ENCODE measurements at regions not wholly inside any gene's neighbourhood (a gene's known extent, or its start where the extent isn't known, plus 50 kb on each side); places are given as distances from the start of the nearest gene placed in this dataset.

GRCh38 chr16:86027373-86028126, 128.6 kb downstream of the IRF8 start:
- no peak for TF ChIP-seq POLR2A (IDR thresholded peaks at IDR 0.05)
- no peak for TF ChIP-seq CTCF (IDR thresholded peaks at IDR 0.05)
